PC-3 (cell line): ENCODE measurements at regions not wholly inside any gene's neighbourhood (a gene's known extent, or its start where the extent isn't known, plus 50 kb on each side); places are given as distances from the start of the nearest gene placed in this dataset.

ENCODE experiments used
- ATAC-seq: fragments of 200-7000 bp; cut with Tn5 transposase; 2 replicates; pipeline ENCODE4 v1.9.1; 2020; ENCODE audit warnings: mild to moderate bottlenecking, moderate library complexity
- BruUV-seq: library from RNA; stranded (reverse); fragments of 400-500 nt; replicated peaks from 2 replicates; lab custom pipeline; 2021; lab: Mats Ljungman, UMichigan
- CTCF ChIA-PET: fragments of 300-600 bp; sonication (Branson Sonifier 250); formaldehyde crosslinking; loops from one replicate; lab custom pipeline; 2022; ENCODE audit warnings: antibody characterized with exemption; lab: Charles Lee
- POLR2A ChIA-PET: fragments of 300-600 bp; sonication (Branson Sonifier 250); formaldehyde crosslinking; loops from one replicate; lab custom pipeline; 2022; ENCODE audit warnings: antibody characterized with exemption; ENCODE audit not compliant: unreplicated experiment; lab: Charles Lee
- DNase-seq: peaks from one replicate; pipeline ENCODE4 v3.0.0-alpha.2; 2015
- H2AFZ ChIP-seq: fragments of 300-600 bp; sonication (generic); 2 replicates; pipeline ENCODE4 v1.6.0; 2016; ENCODE audit warnings: antibody characterized with exemption, low read length
- H3F3A ChIP-seq: fragments of 300-600 bp; sonication (generic); one replicate; pipeline ENCODE4 v1.6.0; 2017; ENCODE audit warnings: antibody characterized with exemption, low read length, control low read depth, mild to moderate bottlenecking; ENCODE audit not compliant: unreplicated experiment
- H3K27ac ChIP-seq: fragments of 300-600 bp; sonication (generic); 2 replicates; pipeline ENCODE4 v1.5.1; 2016; ENCODE audit warnings: mild to moderate bottlenecking, low read length
- H3K27me3 ChIP-seq: fragments of 300-600 bp; sonication (generic); 2 replicates; pipeline ENCODE4 v1.6.1; 2016; ENCODE audit warnings: low read length, mixed read lengths
- H3K36me3 ChIP-seq: fragments of 300-600 bp; sonication (generic); 2 replicates; pipeline ENCODE4 v1.6.1; 2016; ENCODE audit warnings: low read depth, mixed run types, low read length, mixed read lengths
- H3K4me1 ChIP-seq: fragments of 300-600 bp; sonication (generic); 2 replicates; pipeline ENCODE4 v1.5.1; 2016; ENCODE audit warnings: low read length; ENCODE audit not compliant: insufficient read depth
- H3K4me2 ChIP-seq: fragments of 300-600 bp; sonication (generic); 2 replicates; pipeline ENCODE4 v1.6.0; 2016; ENCODE audit warnings: low read length
- H3K4me3 ChIP-seq: fragments of 300-600 bp; sonication (generic); 2 replicates; pipeline ENCODE4 v1.5.1; 2016; ENCODE audit warnings: mild to moderate bottlenecking, low read length, mixed read lengths
- H3K79me2 ChIP-seq: fragments of 300-600 bp; sonication (generic); 2 replicates; pipeline ENCODE4 v1.6.1; 2017; ENCODE audit warnings: low read length, mixed read lengths
- H3K9ac ChIP-seq: fragments of 300-600 bp; sonication (generic); 2 replicates; pipeline ENCODE4 v1.6.0; 2016; ENCODE audit warnings: mild to moderate bottlenecking, low read length
- H3K9me2 ChIP-seq: fragments of 300-600 bp; sonication (generic); replicated peaks from 2 replicates; pipeline ENCODE4 v1.6.1; 2016; ENCODE audit warnings: mixed run types, low read length, mixed read lengths
- H3K9me3 ChIP-seq: fragments of 300-600 bp; sonication (generic); 2 replicates; pipeline ENCODE4 v1.6.1; 2016; ENCODE audit warnings: low read length, mixed read lengths
- H4K20me1 ChIP-seq: fragments of 300-600 bp; sonication (generic); 2 replicates; pipeline ENCODE4 v1.6.1; 2016; ENCODE audit warnings: low read length, mixed read lengths
- EZH2 ChIP-seq: fragments of 300-600 bp; sonication (generic); IDR thresholded peaks from one replicate; pipeline ENCODE4 v1.6.1; 2017; ENCODE audit warnings: antibody characterized with exemption, mild to moderate bottlenecking, low read length; ENCODE audit not compliant: unreplicated experiment
- EZH2phosphoT487 ChIP-seq: fragments of 300-600 bp; sonication (generic); IDR thresholded peaks from 2 replicates; pipeline ENCODE4 v1.6.1; 2018; ENCODE audit warnings: mild to moderate bottlenecking, antibody characterized with exemption, low read length, borderline replicate concordance
- intact Hi-C: fragments of 100-400 bp; cut with micrococcal nuclease; formaldehyde crosslinking; loops from 2 replicates; pipeline ENCODE4 v1.9.0; 2023
- TF ChIP-seq, protein P1 (sequence below): fragments of 300-600 bp; sonication (generic); conservative IDR thresholded peaks from 2 replicates; pipeline ENCODE4 v1.5.1; 2017; ENCODE audit warnings: antibody characterized with exemption, low read depth, mild to moderate bottlenecking, low read length

DNA sequence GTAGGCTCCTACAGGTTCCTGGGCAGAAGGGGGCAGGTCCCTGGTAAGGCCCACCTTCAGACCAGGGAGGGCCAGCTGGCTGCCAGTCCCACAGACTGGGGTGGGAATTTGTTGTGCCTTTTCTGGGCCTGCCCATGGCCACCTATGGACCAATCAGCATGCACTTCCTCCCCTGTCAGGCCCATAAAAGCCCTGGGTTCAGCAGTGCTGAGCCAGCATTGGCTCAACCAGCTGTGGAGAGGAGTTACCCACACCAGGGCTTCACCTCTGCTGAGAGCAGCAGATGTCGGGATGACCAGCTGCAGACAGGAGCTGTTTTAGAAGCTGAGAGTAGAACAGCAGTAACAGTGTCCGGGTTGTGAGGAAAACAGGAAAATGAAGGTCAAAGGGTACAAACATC is 373.4 kb upstream of the ACO1 start:
- Histone ChIP-seq H3K4me2 (no peak overlapping the region), H2AFZ (no peak overlapping the region), H3K9me2 (no peaks in the 10 kb centered on the region), H3K4me3 (no peak overlapping the region), H3K9me3 (no peaks in the 10 kb centered on the region), H3F3A (no peaks in the 10 kb centered on the region), H4K20me1 (no peaks in the 10 kb centered on the region), H3K9ac (no peak overlapping the region), H3K27ac (no peak overlapping the region), H3K36me3 (no peaks in the 10 kb centered on the region), H3K4me1 (no peaks in the 10 kb centered on the region), H3K79me2 (no peaks in the 10 kb centered on the region), H3K27me3 (no peaks in the 10 kb centered on the region)
- no peak for TF ChIP-seq EZH2phosphoT487
- TF ChIP-seq, protein P1, sequence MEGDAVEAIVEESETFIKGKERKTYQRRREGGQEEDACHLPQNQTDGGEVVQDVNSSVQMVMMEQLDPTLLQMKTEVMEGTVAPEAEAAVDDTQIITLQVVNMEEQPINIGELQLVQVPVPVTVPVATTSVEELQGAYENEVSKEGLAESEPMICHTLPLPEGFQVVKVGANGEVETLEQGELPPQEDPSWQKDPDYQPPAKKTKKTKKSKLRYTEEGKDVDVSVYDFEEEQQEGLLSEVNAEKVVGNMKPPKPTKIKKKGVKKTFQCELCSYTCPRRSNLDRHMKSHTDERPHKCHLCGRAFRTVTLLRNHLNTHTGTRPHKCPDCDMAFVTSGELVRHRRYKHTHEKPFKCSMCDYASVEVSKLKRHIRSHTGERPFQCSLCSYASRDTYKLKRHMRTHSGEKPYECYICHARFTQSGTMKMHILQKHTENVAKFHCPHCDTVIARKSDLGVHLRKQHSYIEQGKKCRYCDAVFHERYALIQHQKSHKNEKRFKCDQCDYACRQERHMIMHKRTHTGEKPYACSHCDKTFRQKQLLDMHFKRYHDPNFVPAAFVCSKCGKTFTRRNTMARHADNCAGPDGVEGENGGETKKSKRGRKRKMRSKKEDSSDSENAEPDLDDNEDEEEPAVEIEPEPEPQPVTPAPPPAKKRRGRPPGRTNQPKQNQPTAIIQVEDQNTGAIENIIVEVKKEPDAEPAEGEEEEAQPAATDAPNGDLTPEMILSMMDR = no peak
- no peak for TF ChIP-seq EZH2
- ATAC-seq = no peak
- ChIA-PET POLR2A (no interaction called here), CTCF (no interaction called here)
- intact Hi-C loops = no loop called here
- DNase-seq = no peak
- no TSS peak for BruUV-seq

DNA sequence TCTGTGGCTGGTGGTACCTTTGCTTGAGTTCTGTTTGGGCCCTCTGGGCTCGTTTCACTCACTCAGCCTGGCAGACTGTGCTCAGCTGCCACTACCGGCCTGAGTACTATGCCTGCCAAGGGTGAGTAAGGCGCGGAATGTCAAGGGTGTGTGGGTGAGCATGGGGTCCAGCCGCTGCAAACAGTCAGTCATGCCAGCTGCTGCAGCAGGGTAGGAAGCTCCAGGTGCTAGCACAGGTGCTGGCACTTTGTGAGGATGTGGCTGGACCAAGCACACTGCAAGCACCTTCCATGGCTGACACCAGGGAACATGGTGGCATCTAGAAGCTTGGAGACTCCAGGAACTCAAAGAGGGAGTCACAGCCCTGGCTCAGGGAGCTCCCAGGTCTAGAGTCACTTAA is 368.6 kb upstream of the ACO1 start:
- Histone ChIP-seq H3F3A (no peaks in the 10 kb centered on the region), H3K79me2 (no peaks in the 10 kb centered on the region), H2AFZ (no peak overlapping the region), H3K27ac (no peak overlapping the region), H3K9ac (no peak overlapping the region), H4K20me1 (no peaks in the 10 kb centered on the region), H3K4me1 (no peaks in the 10 kb centered on the region), H3K4me2 (no peak overlapping the region), H3K9me3 (no peaks in the 10 kb centered on the region), H3K27me3 (no peaks in the 10 kb centered on the region), H3K36me3 (no peaks in the 10 kb centered on the region), H3K9me2 (no peaks in the 10 kb centered on the region), H3K4me3 (no peak overlapping the region)
- DNase-seq (no peak), ATAC-seq (no peak)
- POLR2A ChIA-PET = no interaction called here
- BruUV-seq = no TSS peak
- no peak for TF ChIP-seq EZH2phosphoT487
- TF ChIP-seq, protein P1 = no peak
- TF ChIP-seq EZH2 = no peak
- CTCF ChIA-PET = no interaction called here
- intact Hi-C loops = no loop called here

DNA sequence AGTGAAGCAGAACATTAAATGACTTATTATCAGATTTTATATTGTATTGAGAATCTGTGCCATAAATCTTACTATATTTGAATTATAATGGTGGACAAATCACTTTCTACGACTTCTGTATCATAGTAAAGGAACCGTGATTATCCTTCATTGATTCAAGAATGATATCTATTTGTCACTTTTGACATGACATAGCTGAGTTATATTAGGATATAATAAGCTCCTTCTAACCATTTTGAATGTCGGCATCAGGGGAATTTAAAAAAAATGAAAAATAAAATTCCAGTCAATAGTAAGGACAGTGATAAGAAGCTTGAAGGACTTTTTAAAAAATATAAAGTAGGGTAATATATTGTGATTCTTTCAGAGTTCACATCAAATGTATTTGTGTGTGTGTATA is 338.9 kb upstream of the ACO1 start:
- H3K27ac ChIP-seq = no peak overlapping the region
- BruUV-seq = no TSS peak
- no peaks in the 10 kb centered on the region for H3F3A ChIP-seq
- peaks cover 6% of the 10 kb centered on the region; the same call in 1 of the 2 replicates for H3K27me3 ChIP-seq
- ChIA-PET POLR2A (no interaction called here), CTCF (no interaction called here)
- intact Hi-C loops = no loop called here
- H2AFZ ChIP-seq = no peak overlapping the region
- no peaks in the 10 kb centered on the region for H3K79me2 ChIP-seq
- no peaks in the 10 kb centered on the region for H3K4me1 ChIP-seq
- no peaks in the 10 kb centered on the region for H3K9me3 ChIP-seq
- H3K9me2 ChIP-seq = no peaks in the 10 kb centered on the region
- no peak overlapping the region for H3K9ac ChIP-seq
- H3K4me3 ChIP-seq = no peak overlapping the region
- DNase-seq = no peak
- TF ChIP-seq, protein P1 = no peak
- no peak for TF ChIP-seq EZH2phosphoT487
- TF ChIP-seq EZH2 = no peak
- no peaks in the 10 kb centered on the region for H3K36me3 ChIP-seq
- no peak for ATAC-seq
- no peaks in the 10 kb centered on the region for H4K20me1 ChIP-seq
- H3K4me2 ChIP-seq = no peak overlapping the region
